HL-60 (cell line): ENCODE measurements at regions not wholly inside any gene's neighbourhood (a gene's known extent, or its start where the extent isn't known, plus 50 kb on each side); places are given as distances from the start of the nearest gene placed in this dataset.

Experiments used
- CTCF ChIP-seq: IDR thresholded peaks from one replicate; pipeline ENCODE4 v1.5.1; 2011; ENCODE audit warnings: low read length, control low read depth, inconsistent platforms; ENCODE audit not compliant: insufficient read depth
- GABPA ChIP-seq: IDR thresholded peaks from 2 replicates; pipeline ENCODE4 v1.6.1; 2012; ENCODE audit warnings: low read depth
- POLR2AphosphoS5 ChIP-seq: IDR thresholded peaks from 2 replicates; pipeline ENCODE4 v1.6.1; 2012; ENCODE audit warnings: low read depth
- REST ChIP-seq: IDR thresholded peaks from 2 replicates; pipeline ENCODE4 v1.6.1; 2012; ENCODE audit warnings: low read depth; ENCODE audit not compliant: insufficient replicate concordance
- SPI1 ChIP-seq: IDR thresholded peaks from 2 replicates; pipeline ENCODE4 v1.6.1; 2012; ENCODE audit warnings: low read depth, mild to moderate bottlenecking, borderline replicate concordance

DNA sequence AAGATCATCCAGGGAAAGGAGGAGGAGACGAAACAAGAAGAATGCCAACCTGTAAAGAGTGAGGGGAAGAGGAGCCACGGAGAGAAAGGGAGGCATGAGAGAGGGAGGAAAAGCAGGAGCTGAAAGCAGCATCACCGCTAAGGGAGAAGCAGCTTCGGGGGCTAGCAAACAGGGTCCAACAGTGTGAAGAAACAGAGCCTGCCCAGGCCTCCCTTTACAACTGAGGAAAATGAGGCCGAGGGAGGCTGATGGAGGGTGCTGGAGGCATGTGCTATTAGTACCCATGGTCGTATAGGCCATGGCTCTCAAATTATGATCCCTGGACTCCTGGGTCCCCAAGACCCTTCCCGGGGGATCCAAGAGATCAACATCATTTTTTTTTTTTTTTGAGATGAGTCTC is 50.4 kb upstream of the ASPRV1 start:
- TF ChIP-seq CTCF (no peak), SPI1 (no peak), POLR2AphosphoS5 (no peak), REST (no peak), GABPA (no peak)
